T-helper 1 cell (primary cell): ENCODE measurements at regions not wholly inside any gene's neighbourhood (a gene's known extent, or its start where the extent isn't known, plus 50 kb on each side); places are given as distances from the start of the nearest gene placed in this dataset.
"Not testable (repeated sequence)": the region's sequence is repeated elsewhere in the genome, so short reads cannot be mapped to it uniquely, and the experiment has no call there.

Experiments used
- DNase-seq, 5 donors: peaks; one replicate each; pipeline ENCODE4 v3.0.0-alpha.2; 2012 to 2020

- DNase-seq, result no peak
These were observed 378.2 kb upstream of the GRAMD2B start for GRCh38 chr5:126044931-126045565.

GRCh38 chr5:126046318-126046717 is 376.9 kb upstream of the GRAMD2B start:
- DNase-seq, result no peak

- DNase-seq, result no peak
These were observed 376.2 kb upstream of the GRAMD2B start for GRCh38 chr5:126046846-126047571.

- no peak for DNase-seq
These were observed 371.1 kb upstream of the GRAMD2B start for GRCh38 chr5:126052120-126052519.

- DNase-seq, result no peak
These were observed 370.4 kb upstream of the GRAMD2B start for GRCh38 chr5:126052791-126053190.

- no peak for DNase-seq
These were observed 369.6 kb upstream of the GRAMD2B start for GRCh38 chr5:126053630-126054029.

- DNase-seq, result no peak
These were observed 368.4 kb upstream of the GRAMD2B start for GRCh38 chr5:126054577-126055347.

- no peak for DNase-seq
These were observed 367.9 kb upstream of the GRAMD2B start for GRCh38 chr5:126055348-126055729.

GRCh38 chr5:126056352-126056751 is 366.9 kb upstream of the GRAMD2B start:
- no peak for DNase-seq

GRCh38 chr5:126056851-126057622 is 366.2 kb upstream of the GRAMD2B start:
- DNase-seq, result no peak

- DNase-seq, result not testable (repeated sequence)
These were observed 364.8 kb upstream of the GRAMD2B start for GRCh38 chr5:126058392-126058791.

GRCh38 chr5:126062398-126063221 is 360.6 kb upstream of the GRAMD2B start:
- DNase-seq, result no peak

GRCh38 chr5:126065061-126065460 is 358.1 kb upstream of the GRAMD2B start:
- no peak for DNase-seq

- no peak for DNase-seq
These were observed 356.4 kb upstream of the GRAMD2B start for GRCh38 chr5:126066836-126067235.

- DNase-seq, result no peak
These were observed 355.8 kb upstream of the GRAMD2B start for GRCh38 chr5:126067404-126067803.

- DNase-seq, result no peak
These were observed 353.9 kb upstream of the GRAMD2B start for GRCh38 chr5:126069329-126069728.

GRCh38 chr5:126070481-126070880 is 352.7 kb upstream of the GRAMD2B start:
- no peak for DNase-seq

- no peak for DNase-seq
These were observed 348.7 kb upstream of the GRAMD2B start for GRCh38 chr5:126074538-126074937.

GRCh38 chr5:126079266-126079665 is 343.9 kb upstream of the GRAMD2B start:
- DNase-seq, result no peak

GRCh38 chr5:126081209-126081608 is 342.0 kb upstream of the GRAMD2B start:
- DNase-seq, result no peak

GRCh38 chr5:126093041-126093440 is 330.2 kb upstream of the GRAMD2B start:
- DNase-seq, result no peak

GRCh38 chr5:126093718-126094117 is 329.5 kb upstream of the GRAMD2B start:
- no peak for DNase-seq
